Small intestine (tissue), 7 donors: ENCODE measurements at regions not wholly inside any gene's neighbourhood (a gene's known extent, or its start where the extent isn't known, plus 50 kb on each side); places are given as distances from the start of the nearest gene placed in this dataset.

Experiments
- DNase-seq, 2 donors: peaks; one replicate each; pipeline versions ENCODE4 v3.0.0 to v3.0.0-alpha.2; 2013
- FAIRE-seq: peaks from 2 replicates; lab custom pipeline; 2012; peaks lifted over from hg19 to GRCh38; lab: Jason Lieb, UNC
- H3K27ac ChIP-seq, 3 donors: one replicate each; pipeline ENCODE4 v1.5.1; 2013; ENCODE audit warnings: low read length in 2 of 3, mild to moderate bottlenecking in 2 of 3, control low read depth in 1 of 3, inconsistent platforms in 1 of 3, low read depth in 1 of 3, moderate library complexity in 1 of 3
- H3K27me3 ChIP-seq, 3 donors: one replicate each; pipeline ENCODE4 v1.6.1; 2013; ENCODE audit warnings: low read length in 3 of 3, inconsistent platforms in 1 of 3; ENCODE audit not compliant: control insufficient read depth in 3 of 3, insufficient read depth in 3 of 3
- H3K36me3 ChIP-seq, 3 donors: one replicate each; pipeline ENCODE4 v1.6.1; 2013; ENCODE audit warnings: low read length in 3 of 3, inconsistent platforms in 1 of 3, low read depth in 1 of 3, mild to moderate bottlenecking in 1 of 3, moderate library complexity in 1 of 3; ENCODE audit not compliant: control insufficient read depth in 3 of 3, insufficient read depth in 2 of 3
- H3K4me1 ChIP-seq, 3 donors: one replicate each; pipeline ENCODE4 v1.6.1; 2013; ENCODE audit warnings: low read length in 2 of 3, inconsistent platforms in 1 of 3, low read depth in 1 of 3, mild to moderate bottlenecking in 1 of 3, moderate library complexity in 1 of 3; ENCODE audit not compliant: control insufficient read depth in 3 of 3, insufficient read depth in 2 of 3
- H3K4me3 ChIP-seq, 3 donors: one replicate each; pipeline ENCODE4 v1.5.1; 2013; ENCODE audit warnings: low read length in 3 of 3, control low read depth in 1 of 3, inconsistent platforms in 1 of 3, low read depth in 1 of 3, mild to moderate bottlenecking in 1 of 3, moderate library complexity in 1 of 3
- H3K9me3 ChIP-seq, 2 donors: one replicate each; pipeline ENCODE4 v1.6.1; 2013; ENCODE audit warnings: low read depth in 1 of 2, low read length in 1 of 2; ENCODE audit not compliant: control insufficient read depth in 2 of 2, insufficient read depth in 1 of 2
- WGBS, 3 donors: extraction: QIAGEN DNeasy Blood & Tissue Kit; methylation state at CpG; one replicate each; pipeline ENCODE4 v1.1.7; 2013; 5-methylcytosine and 5-hydroxymethylcytosine counted together
- donor health status: healthy with polysubstance abuse.
- donor health status: control.
- donor health status: control.
- donor health status: Bipolar disorder and iron deficiency.
- donor health status: healthy.

- H3K9me3 ChIP-seq, result no peaks in the 10 kb centered on the region
- 67 to 75% (median 70%) methylated on average over 5 of the region's 5 CpGs for WGBS, 3 donors
Measured at GRCh38 chr1:4146614-4147013, 246.5 kb upstream of the C1orf174 start.

GRCh38 chr1:4147509-4147908 is 247.4 kb upstream of the C1orf174 start:
- WGBS, 3 donors, result 73 to 80% (median 76%) methylated on average over 12 of the region's 12 CpGs
- Histone ChIP-seq H3K27ac (no peak overlapping the region), H3K4me3 (no peak overlapping the region), H3K4me1 (no peaks in the 10 kb centered on the region), H3K36me3 (no peaks in the 10 kb centered on the region), H3K27me3 (no peaks in the 10 kb centered on the region), H3K9me3 (no peaks in the 10 kb centered on the region)
- no peak for FAIRE-seq
- DNase-seq, result no peak

More at GRCh38 chr1:4146614-4147013, 246.5 kb upstream of the C1orf174 start:
- H3K4me1 ChIP-seq, result no peaks in the 10 kb centered on the region
- H3K4me3 ChIP-seq, result no peak overlapping the region
- no peaks in the 10 kb centered on the region for H3K27me3 ChIP-seq
- no peaks in the 10 kb centered on the region for H3K36me3 ChIP-seq
- H3K27ac ChIP-seq, result no peak overlapping the region
- FAIRE-seq (no peak), DNase-seq (no peak)

- 72 to 83% (median 76%) methylated on average over 7 of the region's 7 CpGs for WGBS, 3 donors
- FAIRE-seq, result no peak
Measured at GRCh38 chr1:4149281-4149680, 249.2 kb upstream of the C1orf174 start.

GRCh38 chr1:4149831-4150230 is 249.8 kb upstream of the C1orf174 start:
- H3K27me3 ChIP-seq, result no peaks in the 10 kb centered on the region
- 66 to 70% (median 69%) methylated on average over 10 of the region's 10 CpGs for WGBS, 3 donors
- no peaks in the 10 kb centered on the region for H3K9me3 ChIP-seq
- no peaks in the 10 kb centered on the region for H3K4me1 ChIP-seq
- no peak overlapping the region for H3K4me3 ChIP-seq
- H3K36me3 ChIP-seq, result no peaks in the 10 kb centered on the region
- FAIRE-seq (no peak), DNase-seq (no peak)
- no peak overlapping the region for H3K27ac ChIP-seq

More at GRCh38 chr1:4149281-4149680, 249.2 kb upstream of the C1orf174 start:
- Histone ChIP-seq H3K27me3 (no peaks in the 10 kb centered on the region), H3K36me3 (no peaks in the 10 kb centered on the region), H3K4me3 (no peak overlapping the region), H3K9me3 (no peaks in the 10 kb centered on the region), H3K27ac (no peak overlapping the region), H3K4me1 (no peaks in the 10 kb centered on the region)
- DNase-seq, result no peak

- 42 to 56% (median 49%) methylated on average over 7 of the region's 7 CpGs for WGBS, 3 donors
- Histone ChIP-seq H3K36me3 (no peaks in the 10 kb centered on the region), H3K27me3 (no peaks in the 10 kb centered on the region), H3K9me3 (no peaks in the 10 kb centered on the region), H3K27ac (no peak overlapping the region), H3K4me1 (no peaks in the 10 kb centered on the region), H3K4me3 (no peak overlapping the region)
- FAIRE-seq, result no peak
- DNase-seq, result no peak
Measured at GRCh38 chr1:4150262-4150661, 250.2 kb upstream of the C1orf174 start.

GRCh38 chr1:4152266-4152665 is 252.2 kb upstream of the C1orf174 start:
- DNase-seq (no peak), FAIRE-seq (no peak)
- no peak overlapping the region for H3K4me3 ChIP-seq
- H3K36me3 ChIP-seq, result no peaks in the 10 kb centered on the region
- H3K27me3 ChIP-seq, result no peaks in the 10 kb centered on the region
- no peaks in the 10 kb centered on the region for H3K9me3 ChIP-seq
- no peaks in the 10 kb centered on the region for H3K4me1 ChIP-seq
- WGBS, 3 donors, result 68 to 86% (median 78%) methylated on average over 11 of the region's 11 CpGs
- no peak overlapping the region for H3K27ac ChIP-seq

- no peak for FAIRE-seq
Measured at GRCh38 chr1:4153571-4153970, 253.5 kb upstream of the C1orf174 start.

GRCh38 chr1:4156241-4156973 is 256.3 kb upstream of the C1orf174 start:
- Histone ChIP-seq H3K9me3 (no peaks in the 10 kb centered on the region), H3K27ac (no peak overlapping the region), H3K4me3 (no peak overlapping the region), H3K36me3 (no peaks in the 10 kb centered on the region), H3K27me3 (no peaks in the 10 kb centered on the region), H3K4me1 (no peaks in the 10 kb centered on the region)
- 38 to 57% (median 48%) methylated on average over 13 to 14 of the region's 14 CpGs for WGBS, 3 donors
- DNase-seq, result no peak
- no peak for FAIRE-seq

More at GRCh38 chr1:4153571-4153970, 253.5 kb upstream of the C1orf174 start:
- H3K27me3 ChIP-seq, result no peaks in the 10 kb centered on the region
- H3K9me3 ChIP-seq, result no peaks in the 10 kb centered on the region
- no peaks in the 10 kb centered on the region for H3K36me3 ChIP-seq
- no peak overlapping the region for H3K27ac ChIP-seq
- DNase-seq, result no peak
- 84 to 86% (median 84%) methylated on average over 5 of the region's 5 CpGs for WGBS, 3 donors
- no peaks in the 10 kb centered on the region for H3K4me1 ChIP-seq
- no peak overlapping the region for H3K4me3 ChIP-seq

- Histone ChIP-seq H3K9me3 (no peaks in the 10 kb centered on the region), H3K4me1 (no peaks in the 10 kb centered on the region), H3K4me3 (no peak overlapping the region), H3K36me3 (no peaks in the 10 kb centered on the region), H3K27ac (no peak overlapping the region), H3K27me3 (no peaks in the 10 kb centered on the region)
- DNase-seq, result no peak
- WGBS, 3 donors, result 75 to 86% (median 85%) methylated on average over 7 of the region's 7 CpGs
- no peak for FAIRE-seq
Measured at GRCh38 chr1:4160181-4160580, 260.1 kb upstream of the C1orf174 start.
